Ureter (tissue), 1 donor: ENCODE measurements at regions not wholly inside any gene's neighbourhood (a gene's known extent, or its start where the extent isn't known, plus 50 kb on each side); places are given as distances from the start of the nearest gene placed in this dataset.
"Not testable (repeated sequence)": the region's sequence is repeated elsewhere in the genome, so short reads cannot be mapped to it uniquely, and the experiment has no call there.

ENCODE experiments used
- DNase-seq: peaks from one replicate; pipeline ENCODE4 v3.0.0-alpha.2; 2020; ENCODE audit warnings: low spot score
- donor health status: DM: yes; HTN: yes; CAD: no.

GRCh38 chr1:121443001-121443540, 258.3 kb downstream of the SRGAP2C start:
- no peak for DNase-seq

- no peak for DNase-seq
Measured at GRCh38 chr1:121444096-121444495, 259.3 kb downstream of the SRGAP2C start.

GRCh38 chr1:121445679-121446078, 260.9 kb downstream of the SRGAP2C start:
- no peak for DNase-seq

DNA sequence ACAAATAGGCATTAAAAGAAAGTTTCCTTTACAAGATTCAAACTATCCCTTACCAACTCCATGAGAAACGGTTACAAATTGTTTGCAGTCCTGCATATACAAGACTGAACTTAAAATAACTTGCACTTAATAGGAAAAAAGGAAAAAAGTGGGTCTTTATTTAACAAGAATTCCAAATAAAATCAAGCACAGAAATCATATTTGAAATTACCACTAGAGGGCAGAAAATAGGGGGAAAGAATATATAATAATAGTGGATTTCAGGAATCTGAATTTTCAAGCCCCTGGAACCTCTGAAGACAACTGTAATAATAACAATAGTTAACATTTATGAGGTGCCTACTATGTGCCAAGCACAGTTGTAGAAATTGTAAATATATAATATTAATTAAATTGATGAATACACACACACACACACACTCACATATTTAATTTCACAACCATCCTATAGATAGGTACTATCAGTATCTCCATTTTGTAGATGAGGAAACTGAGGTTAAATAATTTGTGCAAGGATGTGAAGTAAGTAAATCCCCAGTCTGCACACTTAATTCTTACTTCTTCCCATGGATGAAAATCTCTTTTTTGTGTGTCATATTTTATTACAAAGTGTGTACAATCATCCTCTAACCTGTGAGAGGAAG, 262.6 kb downstream of the SRGAP2C start:
- not testable (repeated sequence) for DNase-seq

GRCh38 chr1:121448064-121448463, 263.3 kb downstream of the SRGAP2C start:
- DNase-seq: not testable (repeated sequence)

- DNase-seq: no peak
Measured at GRCh38 chr1:121448851-121449250, 264.1 kb downstream of the SRGAP2C start.

DNA sequence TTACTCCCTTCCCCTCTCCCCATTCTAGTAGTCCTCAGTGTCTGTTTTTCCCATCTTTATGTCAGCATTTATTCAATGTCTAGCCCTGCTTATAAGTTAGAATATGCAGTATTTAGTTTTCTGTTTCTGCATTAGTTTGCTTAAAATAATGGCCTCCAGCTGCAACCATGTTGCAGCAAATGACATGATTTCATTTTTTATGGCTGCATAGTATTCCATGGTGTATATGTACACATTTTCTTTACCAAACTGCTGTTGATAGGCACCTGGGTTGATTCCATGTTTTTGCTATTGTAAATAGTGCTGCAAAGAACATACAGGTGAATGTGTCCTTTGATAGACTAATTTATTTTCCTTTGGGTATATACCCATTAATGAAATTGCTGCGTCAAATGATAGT, 267.7 kb downstream of the SRGAP2C start:
- no peak for DNase-seq

DNA sequence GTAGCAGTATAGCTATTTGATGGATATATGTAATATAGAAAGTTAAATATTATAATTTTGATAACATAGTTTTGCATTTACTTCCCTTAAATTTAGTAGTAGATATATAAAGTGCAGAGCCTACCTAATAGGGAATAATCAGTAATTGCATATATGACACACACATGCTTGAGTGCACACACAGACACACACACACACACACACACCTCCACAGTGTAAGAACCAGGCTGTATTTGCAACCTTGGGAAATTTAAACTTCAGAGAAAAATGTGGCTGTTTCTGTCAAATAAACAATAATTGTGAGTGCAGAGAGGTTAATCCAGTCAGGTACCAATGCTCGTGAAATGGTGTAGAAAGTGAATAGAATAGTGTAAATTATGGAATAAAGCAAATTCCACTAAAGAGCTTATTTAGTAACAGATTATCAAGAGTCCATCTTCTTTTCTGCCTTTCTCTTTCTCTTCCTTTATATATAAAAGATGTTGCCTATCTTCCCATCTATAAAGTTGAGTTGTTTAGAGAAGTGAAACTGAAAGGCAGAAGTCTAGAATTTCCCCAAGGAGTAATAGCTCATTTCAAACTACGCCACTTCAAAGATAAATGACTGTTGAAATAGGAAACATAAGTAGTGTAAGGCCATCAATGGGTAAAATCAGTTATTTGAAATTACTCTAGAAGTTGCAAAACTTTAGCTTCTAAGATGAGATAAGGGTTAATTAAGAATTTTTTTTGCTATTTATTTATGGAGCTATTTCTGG, 273.7 kb downstream of the SRGAP2C start:
- DNase-seq: no peak

DNA sequence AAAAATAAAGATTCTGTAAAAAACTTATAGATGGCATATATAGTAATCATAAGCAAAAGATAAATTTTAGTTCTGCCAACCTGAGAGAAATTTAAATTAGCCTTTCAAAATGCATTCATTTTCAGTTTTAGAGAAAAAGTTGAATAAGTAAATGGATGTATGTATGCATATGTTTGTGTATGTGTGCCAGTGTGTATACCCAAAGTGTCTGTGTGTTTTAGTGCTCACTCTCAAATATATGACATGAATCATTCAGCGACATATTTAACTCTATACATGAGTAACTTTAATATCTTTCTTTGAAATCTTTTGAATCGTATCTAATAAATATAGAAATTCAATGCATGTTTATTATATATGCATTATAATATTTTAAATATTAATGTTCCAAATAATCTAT, 274.5 kb downstream of the SRGAP2C start:
- DNase-seq: no peak

DNA sequence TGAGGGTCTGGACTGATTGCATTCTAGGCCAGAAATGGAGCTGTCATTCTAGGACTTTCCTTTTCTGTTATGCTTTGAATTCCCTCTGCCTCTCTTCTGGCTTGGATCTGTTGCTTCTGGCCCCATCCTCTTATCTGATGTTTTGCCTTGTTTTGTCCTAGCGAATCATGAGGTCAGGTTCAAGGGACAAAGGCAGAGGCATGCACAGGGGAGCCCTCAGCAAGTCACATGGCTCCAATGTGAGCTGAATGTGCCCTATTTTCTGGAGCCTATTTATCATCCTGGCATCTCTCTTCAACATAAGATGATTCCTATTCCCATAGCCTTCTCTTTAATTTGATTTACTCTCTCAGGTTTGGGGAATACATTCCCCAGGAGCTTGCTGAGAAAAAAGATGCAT, 284.6 kb downstream of the SRGAP2C start:
- DNase-seq: not testable (repeated sequence)

- not testable (repeated sequence) for DNase-seq
Measured at GRCh38 chr1:121470401-121470800, 285.6 kb downstream of the SRGAP2C start.

DNA sequence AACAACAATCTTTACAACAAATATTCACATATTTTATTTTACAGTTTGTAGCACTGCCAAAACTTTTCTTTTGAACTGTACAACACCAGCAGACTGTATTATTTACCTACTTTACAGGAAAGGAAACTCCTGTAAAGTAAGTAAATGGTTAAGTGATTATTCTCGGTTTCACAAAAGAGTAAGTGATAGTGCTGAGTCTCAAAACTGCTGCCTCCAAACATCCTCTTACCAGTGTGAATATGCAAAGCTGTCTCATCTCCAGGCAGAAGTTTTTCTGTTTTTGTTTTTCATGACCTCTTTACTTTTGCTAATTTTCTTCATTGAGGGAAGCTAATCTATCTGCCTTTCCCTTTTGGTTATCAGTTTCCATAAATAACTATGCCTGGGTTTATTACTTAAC, 286.7 kb downstream of the SRGAP2C start:
- DNase-seq: no peak

DNA sequence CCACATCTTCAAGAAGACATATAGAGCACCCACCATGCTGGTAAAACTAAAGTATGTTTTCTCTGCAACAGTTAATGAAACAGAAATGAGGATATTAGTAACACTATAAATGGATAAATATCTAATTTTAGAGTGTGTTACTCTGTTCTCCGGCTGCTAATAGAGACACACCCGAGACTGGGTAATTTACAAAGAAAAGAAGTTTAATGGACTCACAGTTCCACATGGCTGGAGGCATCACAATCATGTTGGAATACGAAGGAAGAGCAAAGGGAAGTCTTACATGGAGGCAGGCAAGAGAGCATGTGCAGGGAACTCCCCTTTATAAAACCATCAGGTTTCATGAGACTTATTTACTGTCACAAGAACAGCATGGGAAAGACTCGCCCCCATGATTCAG, 287.2 kb downstream of the SRGAP2C start:
- no peak for DNase-seq

- DNase-seq: no peak
Measured at GRCh38 chr1:121483234-121483633, 298.5 kb downstream of the SRGAP2C start.

DNA sequence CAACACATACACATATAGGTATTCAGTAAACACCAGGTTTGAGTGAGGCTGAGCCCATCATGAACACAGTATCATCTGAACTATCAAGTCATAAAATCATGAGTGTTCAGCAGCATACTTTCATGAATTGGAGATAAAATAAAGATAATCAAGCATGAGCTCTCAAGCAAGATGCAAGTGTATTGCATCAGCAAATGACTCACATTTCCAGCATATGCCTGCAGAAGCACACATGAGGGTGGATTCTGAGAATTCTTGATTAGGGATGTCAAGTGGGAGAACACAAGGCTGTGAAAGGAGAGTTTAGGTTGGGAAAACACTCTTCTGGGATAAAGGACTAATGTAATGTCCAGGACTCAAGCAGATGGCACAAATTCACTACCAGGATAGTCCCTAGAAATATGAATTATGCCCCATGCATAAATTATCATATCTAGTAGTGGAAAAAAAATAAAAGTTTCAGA, 299.2 kb downstream of the SRGAP2C start:
- no peak for DNase-seq

GRCh38 chr1:121494796-121495195, 310.0 kb downstream of the SRGAP2C start:
- not testable (repeated sequence) for DNase-seq

DNA sequence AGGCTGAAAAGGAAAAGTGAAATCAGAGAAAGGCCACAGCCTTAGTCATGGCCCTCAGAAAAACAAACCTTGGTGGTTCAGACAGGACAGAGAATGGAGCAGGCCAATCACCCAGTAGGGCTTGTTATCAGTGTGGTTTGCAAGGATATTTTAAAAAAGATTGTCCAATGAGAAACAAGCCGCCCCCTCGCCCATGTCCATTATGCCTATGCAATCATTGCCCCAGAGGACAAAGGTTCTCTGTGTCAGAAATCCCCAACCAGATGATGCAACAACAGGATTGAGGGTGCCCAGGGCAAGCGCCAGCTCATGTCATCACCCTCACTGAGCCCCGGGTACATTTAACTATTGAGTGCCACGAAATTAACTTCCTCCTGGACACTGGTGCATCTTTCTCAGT, 326.7 kb downstream of the SRGAP2C start:
- not testable (repeated sequence) for DNase-seq

DNA sequence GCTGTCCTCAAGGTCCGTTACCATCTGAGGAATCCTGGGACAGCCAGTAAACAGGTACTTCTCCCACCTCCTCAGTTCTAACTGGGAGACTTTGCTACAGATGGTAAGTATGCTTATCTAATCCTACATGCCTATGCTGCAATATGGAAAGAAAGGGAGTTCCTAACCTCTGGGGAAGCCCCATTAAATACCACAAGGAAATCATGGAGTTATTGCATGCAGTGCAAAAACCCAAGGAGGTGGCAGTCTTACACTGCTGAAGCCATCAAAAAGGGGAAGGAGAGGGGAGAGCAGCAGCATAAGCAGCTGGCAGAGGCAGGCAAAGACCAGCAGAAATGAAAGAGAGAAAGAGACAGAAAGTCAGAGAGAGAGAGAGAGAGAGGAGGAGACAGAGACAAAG, 327.1 kb downstream of the SRGAP2C start:
- not testable (repeated sequence) for DNase-seq

- DNase-seq: no peak
Measured at GRCh38 chr1:121515235-121515634, 330.5 kb downstream of the SRGAP2C start.

GRCh38 chr1:121516234-121516967, 331.6 kb downstream of the SRGAP2C start:
- no peak for DNase-seq

DNA sequence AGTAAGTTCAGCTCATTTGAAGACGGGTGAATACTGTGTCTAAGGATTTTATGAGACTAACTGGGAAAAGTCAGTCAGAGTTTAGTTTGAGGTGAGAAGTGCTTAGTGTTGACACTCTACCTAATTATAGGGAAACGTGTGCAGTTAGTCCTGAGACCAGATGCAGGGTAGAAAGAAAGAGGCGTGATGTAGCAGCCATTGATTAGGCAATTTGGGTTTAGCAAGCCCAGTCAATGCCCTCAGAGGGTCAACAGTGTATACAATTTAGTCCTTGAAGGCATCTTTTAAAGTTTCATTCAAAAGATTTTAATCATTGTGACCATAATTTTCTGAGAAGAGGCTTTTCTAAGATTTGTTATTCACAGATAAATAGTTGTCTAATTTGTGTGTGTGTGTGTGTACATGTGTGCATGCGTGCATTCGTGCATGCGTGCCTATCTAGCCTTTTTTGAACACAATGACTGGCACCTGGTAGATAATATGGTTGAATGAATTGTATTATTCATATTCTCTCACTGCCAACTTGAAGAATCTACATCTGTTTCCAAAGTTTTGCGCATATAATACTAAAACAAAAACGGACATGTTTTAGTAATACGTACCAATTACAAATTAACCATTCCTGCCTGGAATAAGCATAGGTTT, 332.9 kb downstream of the SRGAP2C start:
- DNase-seq: no peak

- DNase-seq: no peak
Measured at GRCh38 chr1:121518726-121519041, 333.9 kb downstream of the SRGAP2C start.
